HL-60 (cell line): ENCODE measurements at regions not wholly inside any gene's neighbourhood (a gene's known extent, or its start where the extent isn't known, plus 50 kb on each side); places are given as distances from the start of the nearest gene placed in this dataset.

Source experiments
- DNase-seq, 2 experiments: peaks; one replicate each; pipeline ENCODE4 v3.0.0-alpha.2; 2010 to 2020; ENCODE audit warnings: low read depth in 1 of 2, low spot score in 1 of 2
- H3K27ac ChIP-seq: fragments of 250-450 bp; sonication (Bioruptor Pico); replicated peaks from 2 replicates; pipeline ENCODE4 v1.5.1; 2020; ENCODE audit warnings: mild to moderate bottlenecking, moderate library complexity
- H3K27me3 ChIP-seq: fragments of 250-450 bp; sonication (Bioruptor Pico); 2 replicates; pipeline ENCODE4 v1.5.1; 2021; ENCODE audit warnings: mild to moderate bottlenecking, moderate library complexity; ENCODE audit not compliant: insufficient read depth, poor library complexity, severe bottlenecking
- H3K4me3 ChIP-seq: replicated peaks from 2 replicates; pipeline ENCODE4 v1.5.1; 2011; ENCODE audit warnings: mild to moderate bottlenecking, control low read depth, low read length; ENCODE audit not compliant: insufficient read depth
- GABPA ChIP-seq: IDR thresholded peaks from 2 replicates; pipeline ENCODE4 v1.6.1; 2012; ENCODE audit warnings: low read depth
- POLR2AphosphoS5 ChIP-seq: IDR thresholded peaks from 2 replicates; pipeline ENCODE4 v1.6.1; 2012; ENCODE audit warnings: low read depth
- SPI1 ChIP-seq: IDR thresholded peaks from 2 replicates; pipeline ENCODE4 v1.6.1; 2012; ENCODE audit warnings: low read depth, mild to moderate bottlenecking, borderline replicate concordance
- TF ChIP-seq, protein P1 (sequence below): IDR thresholded peaks from one replicate; pipeline ENCODE4 v1.5.1; 2011; ENCODE audit warnings: low read length, control low read depth, inconsistent platforms; ENCODE audit not compliant: insufficient read depth
- TF ChIP-seq, protein P2 (sequence below): IDR thresholded peaks from 2 replicates; pipeline ENCODE4 v1.6.1; 2012; ENCODE audit warnings: low read depth; ENCODE audit not compliant: insufficient replicate concordance

DNA sequence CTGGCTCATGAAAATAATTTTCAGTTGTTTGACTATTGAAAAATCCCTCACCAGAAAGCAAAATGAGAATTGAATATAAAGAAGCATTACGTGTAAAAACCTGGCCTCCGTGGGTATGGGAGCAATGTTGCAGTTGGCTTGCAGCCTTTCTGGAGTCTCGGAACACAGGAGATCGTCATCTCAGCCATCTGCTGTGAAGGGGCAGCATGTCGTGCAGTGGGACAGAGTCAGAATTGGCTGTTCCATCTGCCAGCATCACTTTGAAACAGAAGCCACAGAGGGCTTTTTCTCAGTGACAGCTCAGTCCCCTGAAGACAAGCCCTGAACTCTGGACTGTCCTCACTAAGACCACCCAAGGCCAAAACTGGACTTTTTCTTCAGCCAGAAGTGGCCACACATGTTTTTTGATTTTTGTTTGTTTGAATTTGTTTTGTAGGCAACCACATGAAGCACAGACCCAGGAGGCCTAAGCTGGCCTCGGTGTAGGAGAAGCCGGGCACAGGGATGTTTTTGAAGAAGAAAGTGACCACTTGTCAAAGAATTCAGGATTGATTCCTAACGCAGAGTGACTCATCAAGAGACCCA, 170.8 kb upstream of the DYRK2 start:
- Histone ChIP-seq H3K27me3 (peaks cover 5% of the 10 kb centered on the region), H3K27ac (no peak overlapping the region), H3K4me3 (no peak overlapping the region)
- DNase-seq: no peak
- TF ChIP-seq, protein P1, sequence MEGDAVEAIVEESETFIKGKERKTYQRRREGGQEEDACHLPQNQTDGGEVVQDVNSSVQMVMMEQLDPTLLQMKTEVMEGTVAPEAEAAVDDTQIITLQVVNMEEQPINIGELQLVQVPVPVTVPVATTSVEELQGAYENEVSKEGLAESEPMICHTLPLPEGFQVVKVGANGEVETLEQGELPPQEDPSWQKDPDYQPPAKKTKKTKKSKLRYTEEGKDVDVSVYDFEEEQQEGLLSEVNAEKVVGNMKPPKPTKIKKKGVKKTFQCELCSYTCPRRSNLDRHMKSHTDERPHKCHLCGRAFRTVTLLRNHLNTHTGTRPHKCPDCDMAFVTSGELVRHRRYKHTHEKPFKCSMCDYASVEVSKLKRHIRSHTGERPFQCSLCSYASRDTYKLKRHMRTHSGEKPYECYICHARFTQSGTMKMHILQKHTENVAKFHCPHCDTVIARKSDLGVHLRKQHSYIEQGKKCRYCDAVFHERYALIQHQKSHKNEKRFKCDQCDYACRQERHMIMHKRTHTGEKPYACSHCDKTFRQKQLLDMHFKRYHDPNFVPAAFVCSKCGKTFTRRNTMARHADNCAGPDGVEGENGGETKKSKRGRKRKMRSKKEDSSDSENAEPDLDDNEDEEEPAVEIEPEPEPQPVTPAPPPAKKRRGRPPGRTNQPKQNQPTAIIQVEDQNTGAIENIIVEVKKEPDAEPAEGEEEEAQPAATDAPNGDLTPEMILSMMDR: no peak

DNA sequence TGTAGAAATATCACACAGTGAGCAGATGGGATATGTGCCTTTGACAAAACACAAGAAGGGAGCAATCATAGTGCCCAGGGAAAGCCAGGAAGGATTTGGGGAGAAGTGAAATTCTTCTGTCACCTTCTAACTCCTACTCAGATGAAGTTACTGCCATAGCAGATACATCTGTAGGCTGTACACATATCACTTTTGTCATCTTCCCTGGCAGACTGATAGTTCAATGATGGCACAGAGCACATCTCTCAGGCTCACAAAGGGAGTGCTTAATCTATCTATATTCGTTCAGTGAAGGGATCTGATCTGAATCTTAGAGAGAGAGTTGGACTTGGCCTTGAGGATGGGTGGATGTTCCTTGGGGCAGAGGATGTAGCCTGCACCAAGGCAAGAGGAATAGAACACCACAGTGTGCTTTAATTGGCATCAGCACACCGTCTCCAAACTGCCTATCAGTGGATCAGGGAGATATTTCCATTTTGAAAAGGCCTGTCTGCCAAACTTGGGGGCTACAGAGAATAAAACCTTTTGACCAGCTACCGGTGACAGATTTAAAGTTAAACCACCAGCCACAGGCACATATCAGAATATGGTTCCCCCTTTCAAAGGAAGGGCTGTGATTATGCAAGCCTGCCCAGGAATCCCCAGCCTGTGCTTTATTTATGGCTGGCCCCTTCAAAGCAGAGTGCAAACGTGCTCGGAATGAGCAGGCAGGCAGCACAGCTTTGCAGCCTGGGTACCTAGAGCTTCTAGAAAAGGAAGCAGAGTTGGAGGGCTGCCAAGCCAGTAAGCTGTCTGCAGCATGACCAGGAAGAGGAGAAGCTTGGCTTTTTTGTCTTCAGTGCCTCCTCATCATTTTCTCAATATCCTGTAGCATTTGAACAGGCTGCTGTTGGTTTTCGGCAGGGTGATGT, 165.5 kb upstream of the DYRK2 start:
- peak; percentile 75 to 87 for DNase-seq
- Histone ChIP-seq H3K4me3 (no peak overlapping the region), H3K27ac (no peak overlapping the region), H3K27me3 (peaks cover 2% of the 10 kb centered on the region)
- TF ChIP-seq SPI1 (no peak), POLR2AphosphoS5 (peak; percentile 36; the same call in 1 of the 2 replicates)

DNA sequence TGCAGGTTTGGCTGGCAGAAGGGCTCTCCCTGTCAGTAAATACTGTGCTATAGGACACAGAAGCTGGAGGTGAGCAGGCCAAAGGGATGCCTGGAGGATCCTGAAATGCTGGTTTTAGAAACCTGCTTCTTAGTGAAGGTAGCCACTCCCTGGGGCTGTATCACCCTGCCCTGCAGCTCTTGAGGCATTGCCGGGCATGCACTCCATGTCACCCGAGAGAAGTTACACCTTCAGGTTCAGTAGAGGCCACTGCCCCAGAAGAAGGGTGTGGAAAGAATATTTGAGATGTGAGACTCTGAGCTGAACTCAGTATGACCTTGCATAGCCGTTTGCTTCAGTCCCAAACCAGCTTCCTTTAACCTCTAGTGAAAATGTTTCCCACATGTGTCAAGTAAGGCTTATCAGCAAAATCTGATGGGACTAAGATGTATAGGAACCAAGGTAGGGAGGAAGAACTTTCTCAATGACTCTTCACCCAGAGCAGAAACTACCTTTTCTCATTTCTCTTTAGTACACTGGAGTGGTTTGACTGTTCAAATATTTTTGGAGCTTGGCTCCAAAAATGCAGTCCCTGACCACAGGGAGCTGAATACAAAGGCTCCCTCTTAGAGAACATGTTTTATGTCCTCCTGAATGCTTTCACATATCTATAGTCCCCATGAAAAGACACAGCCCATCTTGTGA, 164.5 kb upstream of the DYRK2 start:
- H3K27ac ChIP-seq: no peak overlapping the region
- no peak overlapping the region for H3K4me3 ChIP-seq
- no peak for DNase-seq
- H3K27me3 ChIP-seq: peaks cover 2% of the 10 kb centered on the region
- no peak for TF ChIP-seq GABPA
- TF ChIP-seq, protein P1: no peak
- TF ChIP-seq, protein P2, sequence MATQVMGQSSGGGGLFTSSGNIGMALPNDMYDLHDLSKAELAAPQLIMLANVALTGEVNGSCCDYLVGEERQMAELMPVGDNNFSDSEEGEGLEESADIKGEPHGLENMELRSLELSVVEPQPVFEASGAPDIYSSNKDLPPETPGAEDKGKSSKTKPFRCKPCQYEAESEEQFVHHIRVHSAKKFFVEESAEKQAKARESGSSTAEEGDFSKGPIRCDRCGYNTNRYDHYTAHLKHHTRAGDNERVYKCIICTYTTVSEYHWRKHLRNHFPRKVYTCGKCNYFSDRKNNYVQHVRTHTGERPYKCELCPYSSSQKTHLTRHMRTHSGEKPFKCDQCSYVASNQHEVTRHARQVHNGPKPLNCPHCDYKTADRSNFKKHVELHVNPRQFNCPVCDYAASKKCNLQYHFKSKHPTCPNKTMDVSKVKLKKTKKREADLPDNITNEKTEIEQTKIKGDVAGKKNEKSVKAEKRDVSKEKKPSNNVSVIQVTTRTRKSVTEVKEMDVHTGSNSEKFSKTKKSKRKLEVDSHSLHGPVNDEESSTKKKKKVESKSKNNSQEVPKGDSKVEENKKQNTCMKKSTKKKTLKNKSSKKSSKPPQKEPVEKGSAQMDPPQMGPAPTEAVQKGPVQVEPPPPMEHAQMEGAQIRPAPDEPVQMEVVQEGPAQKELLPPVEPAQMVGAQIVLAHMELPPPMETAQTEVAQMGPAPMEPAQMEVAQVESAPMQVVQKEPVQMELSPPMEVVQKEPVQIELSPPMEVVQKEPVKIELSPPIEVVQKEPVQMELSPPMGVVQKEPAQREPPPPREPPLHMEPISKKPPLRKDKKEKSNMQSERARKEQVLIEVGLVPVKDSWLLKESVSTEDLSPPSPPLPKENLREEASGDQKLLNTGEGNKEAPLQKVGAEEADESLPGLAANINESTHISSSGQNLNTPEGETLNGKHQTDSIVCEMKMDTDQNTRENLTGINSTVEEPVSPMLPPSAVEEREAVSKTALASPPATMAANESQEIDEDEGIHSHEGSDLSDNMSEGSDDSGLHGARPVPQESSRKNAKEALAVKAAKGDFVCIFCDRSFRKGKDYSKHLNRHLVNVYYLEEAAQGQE: no peak
- no peak for TF ChIP-seq POLR2AphosphoS5
- no peak for TF ChIP-seq SPI1

DNA sequence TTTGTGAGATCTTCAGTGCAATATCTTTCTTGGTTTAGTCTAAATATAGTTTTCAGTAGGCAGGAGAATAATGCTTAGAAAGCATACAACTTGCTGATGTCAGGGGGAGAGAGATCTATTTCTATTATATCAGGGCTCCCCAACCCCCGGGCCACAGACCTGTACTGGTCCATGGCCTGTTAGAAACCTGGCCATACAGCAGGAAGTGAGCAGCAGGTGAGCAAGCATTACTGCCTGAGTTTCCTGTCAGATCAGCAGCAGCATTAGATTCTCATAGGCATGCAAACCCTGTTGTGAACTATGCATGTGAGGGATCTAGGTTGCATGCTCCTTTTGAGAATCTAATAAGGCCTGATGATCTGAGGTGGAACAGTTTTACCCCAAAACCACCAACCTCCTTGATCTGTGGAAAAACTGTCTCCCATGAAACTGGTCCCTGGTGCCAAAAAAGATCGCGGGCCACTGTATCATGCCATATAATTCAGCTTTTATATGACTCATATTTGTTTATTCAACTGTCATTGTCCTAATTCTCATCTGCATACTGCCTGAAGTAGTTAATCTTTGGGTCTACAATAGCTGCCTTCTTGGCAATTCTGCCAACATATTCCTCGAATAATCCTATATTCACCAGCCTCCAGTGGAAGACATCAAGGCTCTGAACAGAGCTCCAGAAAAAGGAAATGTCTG, 163.6 kb upstream of the DYRK2 start:
- TF ChIP-seq POLR2AphosphoS5 (no peak), GABPA (no peak), SPI1 (no peak)
- TF ChIP-seq, protein P1: no peak
- TF ChIP-seq, protein P2: no peak
- DNase-seq: no peak
- Histone ChIP-seq H3K27ac (no peak overlapping the region), H3K27me3 (peaks cover 2% of the 10 kb centered on the region), H3K4me3 (no peak overlapping the region)
